Right atrium auricular region (tissue), 2 donors: ENCODE measurements at regions not wholly inside any gene's neighbourhood (a gene's known extent, or its start where the extent isn't known, plus 50 kb on each side); places are given as distances from the start of the nearest gene placed in this dataset.
A peak's percentile ranks its signal among the peaks of the same experiment; 100 is the strongest.

Experiments
- DNase-seq: peaks from one replicate; pipeline ENCODE4 v3.0.0-alpha.2; 2019; ENCODE audit warnings: low spot score
- H3K27ac ChIP-seq, 2 donors: fragments of 200-600 bp; sonication (generic); 1 replicate in 1 of 2; 2 replicates in 1 of 2; pipeline ENCODE4 v1.5.1; 2016 to 2019
- H3K27me3 ChIP-seq, 2 donors: fragments of 200-600 bp; sonication (generic); one replicate each; pipeline versions ENCODE4 v1.5.1 to v1.6.0; 2017 to 2019
- H3K36me3 ChIP-seq: fragments of 200-600 bp; sonication (generic); one replicate; pipeline ENCODE4 v1.5.1; 2016
- H3K4me1 ChIP-seq, 2 donors: fragments of 200-600 bp; sonication (generic); one replicate each; pipeline versions ENCODE4 v1.5.1 to v1.6.0; 2017 to 2019
- H3K4me3 ChIP-seq, 2 donors: fragments of 200-600 bp; sonication (generic); 1 replicate in 1 of 2; 2 replicates in 1 of 2; pipeline ENCODE4 v1.5.1; 2017 to 2019; ENCODE audit warnings: mild to moderate bottlenecking in 1 of 2, moderate library complexity in 1 of 2
- H3K9me3 ChIP-seq, 2 donors: fragments of 200-600 bp; sonication (generic); one replicate each; pipeline ENCODE4 v1.5.1; 2019
- CTCF ChIP-seq, 2 donors: fragments of 200-600 bp; sonication (generic); IDR thresholded peaks; one replicate each; pipeline ENCODE4 v1.5.1; 2019; ENCODE audit warnings: antibody characterized with exemption in 2 of 2

DNA sequence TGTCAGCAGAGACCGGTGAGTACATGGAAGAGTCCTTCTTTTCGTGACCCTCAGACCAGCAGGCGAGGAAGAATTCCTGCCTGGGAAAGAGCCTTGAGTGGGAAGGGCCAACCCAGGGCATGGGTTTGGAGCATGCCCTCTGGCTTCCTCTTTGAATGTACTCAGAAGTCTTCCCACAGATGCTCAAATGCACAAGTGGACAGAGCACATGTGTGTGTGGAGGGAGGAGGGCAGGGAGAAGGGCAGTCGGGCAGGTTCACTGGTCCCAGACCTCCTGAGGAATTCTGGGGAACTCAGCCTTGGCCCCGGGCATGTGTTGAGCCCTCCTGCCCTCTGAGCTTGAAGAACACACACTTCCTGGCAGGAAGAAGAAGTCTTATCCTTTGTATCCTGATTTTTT, 63.2 kb upstream of the HELT start:
- H3K9me3 ChIP-seq = no peaks in the 10 kb centered on the region
- H3K27ac ChIP-seq = no peak overlapping the region
- H3K4me3 ChIP-seq = no peak overlapping the region
- no peak for TF ChIP-seq CTCF (IDR thresholded peaks at IDR 0.05)
- H3K27me3 ChIP-seq = no peaks in the 10 kb centered on the region
- no peaks in the 10 kb centered on the region for H3K4me1 ChIP-seq
- no peaks in the 10 kb centered on the region for H3K36me3 ChIP-seq
- no peak for DNase-seq

- H3K9me3 ChIP-seq = no peaks in the 10 kb centered on the region
- H3K36me3 ChIP-seq = no peaks in the 10 kb centered on the region
- no peak overlapping the region for H3K4me3 ChIP-seq
- TF ChIP-seq CTCF (IDR thresholded peaks at IDR 0.05) = no peak
- H3K27me3 ChIP-seq = no peaks in the 10 kb centered on the region
- no peak overlapping the region for H3K27ac ChIP-seq
- no peak for DNase-seq
- no peaks in the 10 kb centered on the region for H3K4me1 ChIP-seq
These were observed 62.7 kb upstream of the HELT start for GRCh38 chr4:184955636-184956035.

- Histone ChIP-seq H3K27ac (no peak overlapping the region), H3K4me1 (no peaks in the 10 kb centered on the region), H3K27me3 (no peaks in the 10 kb centered on the region), H3K36me3 (no peaks in the 10 kb centered on the region), H3K9me3 (no peaks in the 10 kb centered on the region), H3K4me3 (no peak overlapping the region)
- no peak for TF ChIP-seq CTCF (IDR thresholded peaks at IDR 0.05)
- DNase-seq = no peak
These were observed 60.7 kb upstream of the HELT start for GRCh38 chr4:184957446-184958115.

DNA sequence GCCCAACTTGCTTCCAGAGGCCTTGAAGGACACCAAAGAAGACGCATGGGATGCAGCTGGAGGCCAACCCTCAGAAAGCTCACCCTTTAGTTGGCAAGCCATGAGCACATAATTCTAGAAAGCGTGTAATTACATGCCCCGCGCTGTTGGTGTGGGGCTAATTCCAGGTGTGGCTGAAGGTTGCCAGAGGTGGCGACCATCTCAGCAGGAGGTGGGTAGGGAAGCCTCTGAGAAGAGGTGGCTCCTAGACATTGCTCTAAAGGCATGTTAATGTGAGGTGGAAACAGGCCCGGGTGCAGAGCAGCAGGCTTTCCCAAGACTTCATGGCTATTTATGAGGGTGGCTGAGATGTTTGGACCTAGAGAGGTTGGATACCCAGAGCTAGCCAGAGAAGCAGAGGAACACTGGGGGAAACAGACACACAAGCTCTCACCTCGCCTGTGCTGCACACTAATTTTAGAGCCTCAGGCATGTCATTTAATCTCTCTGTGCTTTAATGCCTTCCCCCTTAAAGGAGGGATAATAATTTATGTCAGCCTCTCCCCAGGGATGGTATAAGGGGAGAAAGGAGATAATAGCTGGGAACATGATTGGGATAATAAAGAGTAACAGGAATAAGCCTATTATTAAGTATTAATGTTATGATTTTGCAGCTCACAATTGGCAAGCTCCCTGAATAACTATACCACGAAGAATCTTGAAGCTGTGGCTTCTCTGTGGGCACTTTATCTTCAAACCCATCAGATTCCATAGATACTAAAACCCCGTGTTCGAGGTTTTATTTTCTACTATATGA, 60.0 kb upstream of the HELT start:
- TF ChIP-seq CTCF (IDR thresholded peaks at IDR 0.05) = no peak
- DNase-seq = no peak
- H3K27me3 ChIP-seq = no peaks in the 10 kb centered on the region
- no peaks in the 10 kb centered on the region for H3K36me3 ChIP-seq
- no peaks in the 10 kb centered on the region for H3K4me1 ChIP-seq
- H3K27ac ChIP-seq = no peak overlapping the region
- H3K4me3 ChIP-seq = no peak overlapping the region
- no peaks in the 10 kb centered on the region for H3K9me3 ChIP-seq

DNA sequence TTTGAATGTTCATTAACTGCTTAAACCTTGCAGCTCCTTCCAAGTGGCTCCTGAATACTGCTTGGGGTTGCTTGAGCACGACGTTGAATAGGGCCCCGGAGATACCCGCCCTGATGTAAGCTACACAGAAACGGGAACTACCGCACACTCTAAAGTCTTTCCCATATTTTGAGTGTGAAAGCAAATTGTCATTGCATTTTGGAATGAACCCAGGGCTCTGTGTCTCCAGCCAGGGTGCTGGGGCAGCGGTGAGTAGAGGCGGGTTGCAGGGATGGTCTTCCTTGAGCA, 59.4 kb upstream of the HELT start:
- Histone ChIP-seq H3K27ac (no peak overlapping the region), H3K36me3 (no peaks in the 10 kb centered on the region), H3K9me3 (no peaks in the 10 kb centered on the region), H3K27me3 (no peaks in the 10 kb centered on the region), H3K4me1 (no peaks in the 10 kb centered on the region), H3K4me3 (no peak overlapping the region)
- DNase-seq = peak; percentile 13
- TF ChIP-seq CTCF (IDR thresholded peaks at IDR 0.05) = no peak

DNA sequence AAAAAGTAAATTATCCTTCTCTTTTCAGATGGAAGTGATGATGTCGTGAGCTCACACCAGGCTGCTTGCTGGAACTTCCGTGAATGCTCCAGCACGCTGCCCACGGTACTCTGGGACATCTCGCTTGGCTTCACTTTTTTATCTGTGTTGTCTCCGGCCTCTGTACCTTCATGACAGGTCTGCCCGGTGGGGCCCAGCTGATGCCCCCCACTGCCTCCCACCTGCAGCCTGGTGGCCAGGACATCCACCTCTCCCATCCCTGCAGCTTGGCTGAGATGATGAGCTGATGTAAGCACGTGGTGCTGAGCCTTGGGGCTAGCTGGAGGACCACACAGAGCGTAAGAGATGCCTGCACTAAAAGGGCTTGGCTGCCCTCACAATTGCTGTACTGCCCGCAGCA, 59.0 kb upstream of the HELT start:
- no peak overlapping the region for H3K27ac ChIP-seq
- no peaks in the 10 kb centered on the region for H3K27me3 ChIP-seq
- TF ChIP-seq CTCF (IDR thresholded peaks at IDR 0.05) = no peak
- no peaks in the 10 kb centered on the region for H3K9me3 ChIP-seq
- no peaks in the 10 kb centered on the region for H3K36me3 ChIP-seq
- DNase-seq = peak; percentile 18
- no peaks in the 10 kb centered on the region for H3K4me1 ChIP-seq
- H3K4me3 ChIP-seq = no peak overlapping the region
